Trophoblast cell (in vitro differentiated cells and primary cell): ENCODE measurements at regions not wholly inside any gene's neighbourhood (a gene's known extent, or its start where the extent isn't known, plus 50 kb on each side); places are given as distances from the start of the nearest gene placed in this dataset.

Source experiments
- DNase-seq, 2 donors: peaks; one replicate each; pipeline ENCODE4 v3.0.0-alpha.2; 2016
- H2AFZ ChIP-seq: 2 replicates; pipeline ENCODE4 v1.6.1; 2013; ENCODE audit warnings: low read length, moderate library complexity, mild to moderate bottlenecking; ENCODE audit not compliant: insufficient read depth, poor library complexity
- H2AK5ac ChIP-seq: 2 replicates; pipeline ENCODE4 v1.6.1; 2013; ENCODE audit warnings: mild to moderate bottlenecking, low read length
- H2BK120ac ChIP-seq: 2 replicates; pipeline ENCODE4 v1.6.1; 2013; ENCODE audit warnings: low read length, mild to moderate bottlenecking, moderate library complexity; ENCODE audit not compliant: insufficient read depth, poor library complexity
- H2BK12ac ChIP-seq: 2 replicates; pipeline ENCODE4 v1.6.1; 2013; ENCODE audit warnings: mild to moderate bottlenecking, low read length, moderate library complexity
- H2BK5ac ChIP-seq: 2 replicates; pipeline ENCODE4 v1.6.1; 2013; ENCODE audit warnings: low read length, low read depth, moderate library complexity, mild to moderate bottlenecking; ENCODE audit not compliant: poor library complexity
- H3K14ac ChIP-seq: 2 replicates; pipeline ENCODE4 v1.6.1; 2013; ENCODE audit warnings: mild to moderate bottlenecking, low read length
- H3K18ac ChIP-seq: 2 replicates; pipeline ENCODE4 v1.6.1; 2013; ENCODE audit warnings: mild to moderate bottlenecking, low read length
- H3K23ac ChIP-seq: 2 replicates; pipeline ENCODE4 v1.6.1; 2013; ENCODE audit warnings: low read length
- H3K27ac ChIP-seq: 2 replicates; pipeline ENCODE4 v1.5.1; 2013; ENCODE audit warnings: low read depth, mild to moderate bottlenecking, inconsistent platforms, low read length, moderate library complexity
- H3K27me3 ChIP-seq: 2 replicates; pipeline ENCODE4 v1.6.1; 2013; ENCODE audit warnings: inconsistent platforms, mild to moderate bottlenecking, low read length, moderate library complexity; ENCODE audit not compliant: insufficient read depth
- H3K36me3 ChIP-seq, 2 experiments: 1 replicate in 1 of 2; 2 replicates in 1 of 2; pipeline ENCODE4 v1.6.1; 2013; ENCODE audit warnings: low read length in 2 of 2, mild to moderate bottlenecking in 2 of 2, moderate library complexity in 1 of 2; ENCODE audit not compliant: insufficient read depth in 2 of 2, control insufficient read depth in 1 of 2
- H3K4ac ChIP-seq: 2 replicates; pipeline ENCODE4 v1.6.1; 2013; ENCODE audit warnings: low read depth, mild to moderate bottlenecking, low read length, moderate library complexity
- H3K4me1 ChIP-seq, 2 experiments: 1 replicate in 1 of 2; 2 replicates in 1 of 2; pipeline ENCODE4 v1.6.1; 2013; ENCODE audit warnings: low read length in 2 of 2, mild to moderate bottlenecking in 2 of 2, moderate library complexity in 1 of 2; ENCODE audit not compliant: insufficient read depth in 2 of 2, control insufficient read depth in 1 of 2
- H3K4me2 ChIP-seq: 2 replicates; pipeline ENCODE4 v1.6.1; 2013; ENCODE audit warnings: inconsistent platforms, mild to moderate bottlenecking, low read length, moderate library complexity
- H3K4me3 ChIP-seq: 2 replicates; pipeline ENCODE4 v1.5.1; 2013; ENCODE audit warnings: mild to moderate bottlenecking, low read depth, low read length, inconsistent platforms
- H3K79me1 ChIP-seq: one replicate; pipeline ENCODE4 v1.6.1; 2013; ENCODE audit warnings: low read length
- H3K79me2 ChIP-seq: 2 replicates; pipeline ENCODE4 v1.6.1; 2013; ENCODE audit warnings: low read length, mild to moderate bottlenecking; ENCODE audit not compliant: control insufficient read depth, insufficient read depth, poor library complexity
- H3K9ac ChIP-seq: 2 replicates; pipeline ENCODE4 v1.6.1; 2013; ENCODE audit warnings: mild to moderate bottlenecking, low read length
- H3K9me3 ChIP-seq: 2 replicates; pipeline ENCODE4 v1.6.1; 2013; ENCODE audit warnings: low read depth, mild to moderate bottlenecking, control low read depth, inconsistent platforms, low read length; ENCODE audit not compliant: insufficient read depth
- H4K12ac ChIP-seq: 2 replicates; pipeline ENCODE4 v1.6.1; 2013; ENCODE audit warnings: low read depth, mild to moderate bottlenecking, low read length, moderate library complexity
- H4K8ac ChIP-seq: 2 replicates; pipeline ENCODE4 v1.6.1; 2013; ENCODE audit warnings: low read depth, mild to moderate bottlenecking, low read length, moderate library complexity
- H4K91ac ChIP-seq: one replicate; pipeline ENCODE4 v1.6.1; 2013; ENCODE audit warnings: low read depth, mild to moderate bottlenecking, low read length, moderate library complexity
- WGBS: extraction: QIAGEN DNeasy Blood & Tissue Kit; methylation state at CpG from one replicate; pipeline ENCODE4 v1.1.7; 2013; ENCODE audit warnings: missing lambda C conversion rate; ENCODE audit not compliant: insufficient read length, insufficient coverage; ENCODE audit errors: extremely low coverage; 5-methylcytosine and 5-hydroxymethylcytosine counted together

DNA sequence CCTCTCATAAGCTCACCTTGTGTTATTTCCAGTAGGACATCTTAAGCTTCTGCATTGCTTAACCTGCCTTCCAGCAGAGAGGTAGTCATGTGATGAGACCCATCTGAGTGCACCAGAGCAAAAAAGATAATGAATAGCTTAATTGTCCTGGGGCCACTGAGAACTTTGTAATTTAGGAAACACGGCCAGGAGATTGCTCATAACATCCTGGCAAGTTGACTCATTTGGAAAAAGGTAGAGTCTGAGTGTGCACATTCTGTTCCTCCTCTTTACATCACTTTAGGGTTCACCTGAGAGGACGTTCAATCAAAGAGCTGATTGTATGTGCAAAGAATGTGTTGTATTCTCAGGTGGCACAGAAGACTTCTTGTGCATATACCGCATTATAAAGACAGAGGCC lies 830.2 kb upstream of the SOX11 start:
- Histone ChIP-seq H3K4me2 (no peak overlapping the region), H4K12ac (no peak overlapping the region), H3K4ac (no peak overlapping the region), H3K36me3 (no peaks in the 10 kb centered on the region), H2AFZ (no peak overlapping the region), H3K14ac (no peak overlapping the region), H3K27me3 (no peaks in the 10 kb centered on the region), H3K4me3 (no peak overlapping the region), H4K91ac (no peak overlapping the region), H3K79me2 (no peaks in the 10 kb centered on the region), H3K27ac (no peak overlapping the region), H3K79me1 (no peaks in the 10 kb centered on the region), H3K18ac (no peak overlapping the region), H3K23ac (no peak overlapping the region), H2AK5ac (no peak overlapping the region), H4K8ac (no peak overlapping the region), H3K4me1 (no peaks in the 10 kb centered on the region), H2BK120ac (no peak overlapping the region), H2BK12ac (no peak overlapping the region), H3K9ac (no peak overlapping the region), H3K9me3 (no peaks in the 10 kb centered on the region), H2BK5ac (no peak overlapping the region)
- DNase-seq, result no peak
- no CpG with 5 or more reads among the region's 3 CpGs for WGBS

DNA sequence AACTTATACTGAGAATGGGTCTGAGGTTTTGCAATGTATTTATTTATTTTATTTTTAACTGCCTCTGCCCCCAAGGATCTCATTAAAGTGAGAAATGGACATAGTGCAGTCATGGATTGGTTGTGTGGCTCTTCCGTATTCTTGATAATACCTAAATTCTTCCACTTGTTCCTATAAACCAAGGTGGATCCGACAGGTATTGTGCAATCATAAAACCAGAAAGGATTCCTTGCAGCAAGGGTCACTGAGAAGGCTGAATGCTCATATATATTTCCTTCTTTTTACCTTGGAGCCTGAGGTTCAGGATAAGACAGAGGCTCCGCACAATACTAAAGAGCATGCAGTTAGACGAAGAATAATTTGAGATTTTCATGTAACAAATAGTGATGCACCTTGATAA lies 826.0 kb upstream of the SOX11 start:
- no peak overlapping the region for H2BK12ac ChIP-seq
- no peak overlapping the region for H3K23ac ChIP-seq
- H3K79me2 ChIP-seq, result no peaks in the 10 kb centered on the region
- WGBS, result no CpG with 5 or more reads among the region's 4 CpGs
- H3K4me2 ChIP-seq, result no peak overlapping the region
- H2AK5ac ChIP-seq, result no peak overlapping the region
- H3K27ac ChIP-seq, result no peak overlapping the region
- H4K91ac ChIP-seq, result no peak overlapping the region
- no peaks in the 10 kb centered on the region for H3K79me1 ChIP-seq
- H3K9ac ChIP-seq, result no peak overlapping the region
- no peak overlapping the region for H4K8ac ChIP-seq
- no peak overlapping the region for H2BK5ac ChIP-seq
- H2BK120ac ChIP-seq, result no peak overlapping the region
- no peak overlapping the region for H3K14ac ChIP-seq
- H3K27me3 ChIP-seq, result no peaks in the 10 kb centered on the region
- no peak overlapping the region for H3K4ac ChIP-seq
- H3K4me1 ChIP-seq, result no peaks in the 10 kb centered on the region
- H4K12ac ChIP-seq, result no peak overlapping the region
- H3K9me3 ChIP-seq, result no peaks in the 10 kb centered on the region
- H3K18ac ChIP-seq, result no peak overlapping the region
- H2AFZ ChIP-seq, result no peak overlapping the region
- no peak overlapping the region for H3K4me3 ChIP-seq
- H3K36me3 ChIP-seq, result no peaks in the 10 kb centered on the region
- no peak for DNase-seq

DNA sequence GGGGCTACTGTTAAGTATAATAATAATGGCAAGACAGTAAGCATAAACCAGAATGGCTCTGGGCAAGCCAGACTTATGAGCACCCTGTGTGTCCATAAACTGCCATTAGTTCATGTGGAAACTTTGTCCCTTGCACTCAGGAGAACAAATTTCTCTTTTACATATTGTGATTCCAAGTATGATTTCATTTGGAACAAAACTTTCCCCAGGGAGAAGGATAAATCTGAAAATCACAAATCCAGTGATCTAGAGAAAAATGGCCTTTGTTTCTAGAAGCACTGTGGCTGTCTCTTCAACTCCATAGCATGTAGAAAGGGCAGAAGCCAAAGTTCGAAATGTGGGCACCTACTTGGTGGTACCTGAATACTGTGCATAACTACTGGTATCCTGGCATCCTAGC lies 823.7 kb upstream of the SOX11 start:
- Histone ChIP-seq H3K36me3 (no peaks in the 10 kb centered on the region), H3K14ac (no peak overlapping the region), H2BK5ac (no peak overlapping the region), H3K4me1 (no peaks in the 10 kb centered on the region), H4K91ac (no peak overlapping the region), H2BK120ac (no peak overlapping the region), H3K9me3 (no peaks in the 10 kb centered on the region), H2AFZ (no peak overlapping the region), H4K8ac (no peak overlapping the region), H3K79me1 (no peaks in the 10 kb centered on the region), H3K18ac (no peak overlapping the region), H2BK12ac (no peak overlapping the region), H4K12ac (no peak overlapping the region), H3K4me2 (no peak overlapping the region), H3K4me3 (no peak overlapping the region), H3K4ac (no peak overlapping the region), H3K27ac (no peak overlapping the region), H3K27me3 (no peaks in the 10 kb centered on the region), H3K79me2 (no peaks in the 10 kb centered on the region), H3K9ac (no peak overlapping the region), H2AK5ac (no peak overlapping the region), H3K23ac (no peak overlapping the region)
- WGBS, result no CpG with 5 or more reads among the region's 1 CpG
- no peak for DNase-seq

DNA sequence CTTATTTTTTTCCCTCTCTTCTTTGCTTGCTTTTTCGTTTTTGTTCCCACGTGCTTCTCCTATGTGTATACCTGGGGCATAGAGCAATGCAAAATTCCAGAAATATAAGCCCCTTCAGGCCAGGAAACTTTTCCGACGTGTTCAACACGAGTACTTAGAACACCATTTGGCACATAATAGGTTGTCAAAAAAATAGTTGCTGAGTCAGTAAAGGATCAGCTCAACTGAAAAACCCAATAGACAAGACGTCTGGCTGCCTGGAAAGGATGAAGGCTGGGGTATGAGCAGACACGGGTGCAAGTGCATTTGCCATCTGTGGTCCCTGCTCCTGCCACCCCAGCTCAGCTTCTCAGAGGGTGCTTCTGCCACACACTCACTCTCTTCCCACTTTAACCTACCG lies 823.0 kb upstream of the SOX11 start:
- H3K14ac ChIP-seq, result no peak overlapping the region
- H3K18ac ChIP-seq, result no peak overlapping the region
- no peaks in the 10 kb centered on the region for H3K9me3 ChIP-seq
- H3K4me3 ChIP-seq, result no peak overlapping the region
- H3K4me2 ChIP-seq, result no peak overlapping the region
- H3K9ac ChIP-seq, result no peak overlapping the region
- no peak for DNase-seq
- H2AFZ ChIP-seq, result no peak overlapping the region
- H3K23ac ChIP-seq, result no peak overlapping the region
- no peaks in the 10 kb centered on the region for H3K79me1 ChIP-seq
- no peak overlapping the region for H3K4ac ChIP-seq
- no peak overlapping the region for H4K8ac ChIP-seq
- no peak overlapping the region for H2AK5ac ChIP-seq
- no peaks in the 10 kb centered on the region for H3K79me2 ChIP-seq
- no peak overlapping the region for H3K27ac ChIP-seq
- no peak overlapping the region for H2BK120ac ChIP-seq
- no CpG with 5 or more reads among the region's 8 CpGs for WGBS
- no peaks in the 10 kb centered on the region for H3K36me3 ChIP-seq
- no peak overlapping the region for H4K91ac ChIP-seq
- no peak overlapping the region for H2BK5ac ChIP-seq
- H3K4me1 ChIP-seq, result no peaks in the 10 kb centered on the region
- no peak overlapping the region for H2BK12ac ChIP-seq
- no peak overlapping the region for H4K12ac ChIP-seq
- H3K27me3 ChIP-seq, result no peaks in the 10 kb centered on the region
